ENCODE measurements at regions not wholly inside any gene's neighbourhood (a gene's known extent, or its start where the extent isn't known, plus 50 kb on each side); places are given as distances from the start of the nearest gene placed in this dataset.

GRCh38 chr2:128894896-128895295 is 576.2 kb upstream of the HS6ST1 start:
- Histone ChIP-seq H3K36me3 (no peaks in the 10 kb centered on the region), H3K4me3 (no peak overlapping the region), H3K9me3 (no peaks in the 10 kb centered on the region)

GRCh38 chr2:128901572-128902391 is 583.1 kb upstream of the HS6ST1 start:
- peak overlapping the region; percentile 88 for H3K4me2 ChIP-seq
- H4K20me1 ChIP-seq: no peaks in the 10 kb centered on the region
- H3K4me3 ChIP-seq: peak overlapping the region; percentile 59
- H3K36me3 ChIP-seq: no peaks in the 10 kb centered on the region
- peaks cover 41% of the 10 kb centered on the region for H3K4me1 ChIP-seq
- H3K9ac ChIP-seq: peak overlapping the region; percentile 77
- H3K9me3 ChIP-seq: peaks cover 27% of the 10 kb centered on the region
- H3K27ac ChIP-seq: peak overlapping the region; percentile 90
- H3K27me3 ChIP-seq: no peaks in the 10 kb centered on the region
- no peak for TF ChIP-seq Cebpa-rat (IDR thresholded peaks at IDR 0.05)

More at GRCh38 chr2:128894896-128895295, 576.2 kb upstream of the HS6ST1 start:
- Histone ChIP-seq H3K27me3 (no peaks in the 10 kb centered on the region), H3K9ac (no peak overlapping the region), H3K4me2 (no peak overlapping the region), H3K4me1 (peaks cover 6% of the 10 kb centered on the region; the same call in 1 of the 2 replicates), H4K20me1 (no peaks in the 10 kb centered on the region), H3K27ac (no peak overlapping the region)
- TF ChIP-seq Cebpa-rat (IDR thresholded peaks at IDR 0.05): no peak

GRCh38 chr2:128903637-128904036 is 585.0 kb upstream of the HS6ST1 start:
- H3K4me1 ChIP-seq: peaks cover 49% of the 10 kb centered on the region
- no peak overlapping the region for H3K4me2 ChIP-seq
- no peak overlapping the region for H3K27ac ChIP-seq
- no peaks in the 10 kb centered on the region for H3K27me3 ChIP-seq
- 0 out of 2 replicates have a peak overlapping the region, but pooled peaks have one; percentile 14 for H3K4me3 ChIP-seq
- H3K36me3 ChIP-seq: no peaks in the 10 kb centered on the region
- no peak for TF ChIP-seq Cebpa-rat (IDR thresholded peaks at IDR 0.05)
- no peak overlapping the region for H3K9ac ChIP-seq
- peaks cover 31% of the 10 kb centered on the region for H3K9me3 ChIP-seq
- no peaks in the 10 kb centered on the region for H4K20me1 ChIP-seq

- no peak for TF ChIP-seq Cebpa-rat (IDR thresholded peaks at IDR 0.05)
- Histone ChIP-seq H3K27ac (no peak overlapping the region), H3K36me3 (no peaks in the 10 kb centered on the region), H3K9ac (no peak overlapping the region), H3K9me3 (peaks cover 21% of the 10 kb centered on the region), H3K4me3 (no peak overlapping the region), H3K4me1 (peaks cover 12% of the 10 kb centered on the region), H3K4me2 (no peak overlapping the region), H4K20me1 (no peaks in the 10 kb centered on the region), H3K27me3 (no peaks in the 10 kb centered on the region)
Observed at GRCh38 chr2:128911276-128911675, 592.6 kb upstream of the HS6ST1 start.

GRCh38 chr2:128914320-128914719 is 595.7 kb upstream of the HS6ST1 start:
- Histone ChIP-seq H3K36me3 (no peaks in the 10 kb centered on the region), H3K4me1 (no peaks in the 10 kb centered on the region), H4K20me1 (no peaks in the 10 kb centered on the region), H3K9me3 (peaks cover 15% of the 10 kb centered on the region), H3K27ac (no peak overlapping the region), H3K9ac (no peak overlapping the region), H3K4me2 (no peak overlapping the region), H3K4me3 (no peak overlapping the region), H3K27me3 (no peaks in the 10 kb centered on the region)
- no peak for TF ChIP-seq Cebpa-rat (IDR thresholded peaks at IDR 0.05)

- Histone ChIP-seq H3K9me3 (peaks cover 4% of the 10 kb centered on the region), H4K20me1 (no peaks in the 10 kb centered on the region), H3K4me2 (no peak overlapping the region), H3K4me1 (no peaks in the 10 kb centered on the region), H3K27me3 (no peaks in the 10 kb centered on the region), H3K4me3 (no peak overlapping the region), H3K27ac (no peak overlapping the region), H3K36me3 (no peaks in the 10 kb centered on the region), H3K9ac (no peak overlapping the region)
- TF ChIP-seq Cebpa-rat (IDR thresholded peaks at IDR 0.05): no peak
Observed at GRCh38 chr2:128921751-128922150, 603.1 kb upstream of the HS6ST1 start.

- Histone ChIP-seq H3K27ac (no peak overlapping the region), H3K9me3 (peaks cover 8% of the 10 kb centered on the region), H3K4me3 (no peak overlapping the region), H3K36me3 (no peaks in the 10 kb centered on the region), H4K20me1 (no peaks in the 10 kb centered on the region), H3K9ac (no peak overlapping the region), H3K27me3 (no peaks in the 10 kb centered on the region), H3K4me2 (no peak overlapping the region), H3K4me1 (no peaks in the 10 kb centered on the region)
- no peak for TF ChIP-seq Cebpa-rat (IDR thresholded peaks at IDR 0.05)
Observed at GRCh38 chr2:128922154-128922553, 603.5 kb upstream of the HS6ST1 start.

GRCh38 chr2:128925631-128926030 is 607.0 kb upstream of the HS6ST1 start:
- Histone ChIP-seq H3K4me1 (no peaks in the 10 kb centered on the region), H3K27ac (no peak overlapping the region), H3K27me3 (no peaks in the 10 kb centered on the region), H3K4me3 (no peak overlapping the region), H3K9ac (no peak overlapping the region), H3K36me3 (no peaks in the 10 kb centered on the region), H4K20me1 (no peaks in the 10 kb centered on the region), H3K9me3 (peaks cover 10% of the 10 kb centered on the region), H3K4me2 (no peak overlapping the region)
- TF ChIP-seq Cebpa-rat (IDR thresholded peaks at IDR 0.05): no peak

- no peaks in the 10 kb centered on the region for H4K20me1 ChIP-seq
- TF ChIP-seq Cebpa-rat (IDR thresholded peaks at IDR 0.05): no peak
- no peaks in the 10 kb centered on the region for H3K27me3 ChIP-seq
- no peaks in the 10 kb centered on the region for H3K36me3 ChIP-seq
- no peak overlapping the region for H3K27ac ChIP-seq
- peaks cover 10% of the 10 kb centered on the region for H3K9me3 ChIP-seq
- H3K9ac ChIP-seq: no peak overlapping the region
- no peak overlapping the region for H3K4me3 ChIP-seq
- H3K4me1 ChIP-seq: no peaks in the 10 kb centered on the region
- H3K4me2 ChIP-seq: no peak overlapping the region
Observed at GRCh38 chr2:128930101-128930500, 611.4 kb upstream of the HS6ST1 start.

GRCh38 chr2:128940378-128940777 is 621.7 kb upstream of the HS6ST1 start:
- Histone ChIP-seq H4K20me1 (no peaks in the 10 kb centered on the region), H3K4me1 (peaks cover 11% of the 10 kb centered on the region; the same call in 1 of the 2 replicates), H3K4me3 (no peak overlapping the region), H3K4me2 (no peak overlapping the region), H3K36me3 (no peaks in the 10 kb centered on the region), H3K9me3 (no peaks in the 10 kb centered on the region), H3K27ac (no peak overlapping the region), H3K27me3 (no peaks in the 10 kb centered on the region), H3K9ac (no peak overlapping the region)
- no peak for TF ChIP-seq Cebpa-rat (IDR thresholded peaks at IDR 0.05)

All from BLaER1 (cell line).